Astrocyte (in vitro differentiated cells and primary cell): ENCODE measurements at regions not wholly inside any gene's neighbourhood (a gene's known extent, or its start where the extent isn't known, plus 50 kb on each side); places are given as distances from the start of the nearest gene placed in this dataset.

Experiments used
- DNase-seq: peaks from one replicate; pipeline ENCODE4 v3.0.0-alpha.2; 2010; ENCODE audit warnings: low read depth
- FAIRE-seq: peaks from 2 replicates; lab custom pipeline; 2011; peaks lifted over from hg19 to GRCh38; lab: Jason Lieb, UNC
- H2AFZ ChIP-seq: 2 replicates; pipeline ENCODE4 v1.6.0; 2012; ENCODE audit warnings: low read depth, low read length, inconsistent platforms
- H3K27ac ChIP-seq: 2 replicates; pipeline ENCODE4 v1.5.1; 2011; ENCODE audit warnings: low read depth, low read length, inconsistent platforms
- H3K27me3 ChIP-seq: 2 replicates; pipeline ENCODE4 v1.6.0; 2011; ENCODE audit warnings: low read length, inconsistent platforms; ENCODE audit not compliant: insufficient read depth
- H3K36me3 ChIP-seq: 2 replicates; pipeline ENCODE4 v1.5.1; 2011; ENCODE audit warnings: low read length, inconsistent platforms; ENCODE audit not compliant: insufficient read depth
- H3K4me1 ChIP-seq: 2 replicates; pipeline ENCODE4 v1.5.1; 2011; ENCODE audit warnings: low read length, inconsistent platforms; ENCODE audit not compliant: insufficient read depth
- H3K4me2 ChIP-seq: 2 replicates; pipeline ENCODE4 v1.6.0; 2012; ENCODE audit warnings: low read length, inconsistent platforms
- H3K4me3 ChIP-seq: 2 replicates; pipeline ENCODE4 v1.5.1; 2011; ENCODE audit warnings: low read depth, mild to moderate bottlenecking, low read length, inconsistent platforms; ENCODE audit not compliant: insufficient read depth
- H3K79me2 ChIP-seq: 2 replicates; pipeline ENCODE4 v1.6.0; 2012; ENCODE audit warnings: mild to moderate bottlenecking, low read length, inconsistent platforms; ENCODE audit not compliant: insufficient read depth
- H3K9ac ChIP-seq: 2 replicates; pipeline ENCODE4 v1.6.0; 2012; ENCODE audit warnings: mild to moderate bottlenecking, low read length, inconsistent platforms
- H3K9me3 ChIP-seq: 2 replicates; pipeline ENCODE4 v1.5.1; 2012; ENCODE audit warnings: low read depth, mild to moderate bottlenecking, low read length, inconsistent platforms; ENCODE audit not compliant: insufficient read depth
- H4K20me1 ChIP-seq: 2 replicates; pipeline ENCODE4 v1.6.0; 2012; ENCODE audit warnings: low read length, inconsistent platforms; ENCODE audit not compliant: insufficient read depth
- H3K27ac Mint-ChIP-seq: one replicate; pipeline ENCODE4 v1.8.0; 2021; ENCODE audit warnings: mild to moderate bottlenecking, mixed read lengths; ENCODE audit not compliant: unreplicated experiment
- H3K27me3 Mint-ChIP-seq: one replicate; pipeline ENCODE4 v1.8.0; 2021; ENCODE audit warnings: low read depth, mixed read lengths; ENCODE audit not compliant: unreplicated experiment
- H3K36me3 Mint-ChIP-seq: one replicate; pipeline ENCODE4 v1.8.0; 2021; ENCODE audit warnings: low read depth, mixed read lengths; ENCODE audit not compliant: unreplicated experiment
- H3K4me1 Mint-ChIP-seq: one replicate; pipeline ENCODE4 v1.8.0; 2021; ENCODE audit warnings: low read depth, mixed read lengths; ENCODE audit not compliant: unreplicated experiment
- H3K4me3 Mint-ChIP-seq: one replicate; pipeline ENCODE4 v1.8.0; 2021; ENCODE audit warnings: mild to moderate bottlenecking, moderate library complexity, mixed read lengths; ENCODE audit not compliant: unreplicated experiment
- H3K9me3 Mint-ChIP-seq: one replicate; pipeline ENCODE4 v1.8.0; 2021; ENCODE audit warnings: mild to moderate bottlenecking, mixed read lengths; ENCODE audit not compliant: unreplicated experiment
- EZH2 ChIP-seq: IDR thresholded peaks from 2 replicates; pipeline ENCODE4 v1.6.1; 2012; ENCODE audit warnings: mild to moderate bottlenecking, low read length, inconsistent platforms; ENCODE audit not compliant: insufficient read depth
- TF ChIP-seq, protein P1 (sequence below): IDR thresholded peaks from 2 replicates; pipeline ENCODE4 v1.5.1; 2011; ENCODE audit warnings: low read depth, mild to moderate bottlenecking, inconsistent platforms, low read length, moderate library complexity; ENCODE audit not compliant: insufficient read depth

DNA sequence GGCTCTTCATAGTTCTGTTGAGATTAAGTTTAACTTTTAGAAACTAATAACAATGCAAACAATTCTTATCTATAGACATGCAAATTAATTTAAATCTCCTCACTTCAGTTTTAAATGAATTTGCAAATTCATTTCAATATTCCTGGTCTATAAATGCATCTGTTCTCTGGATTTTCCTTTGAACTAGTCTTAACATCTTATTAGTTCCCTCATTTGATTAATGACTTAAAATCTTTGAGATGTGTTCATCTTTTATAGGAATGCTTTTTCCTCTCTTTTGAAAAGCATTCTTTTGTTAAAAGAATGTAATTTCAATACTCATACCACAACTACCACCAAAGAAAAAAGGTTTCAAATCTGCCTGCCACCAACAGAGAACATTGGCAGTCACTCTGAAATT, 169.4 kb downstream of the RASEF start:
- no peaks in the 10 kb centered on the region for H3K27me3 ChIP-seq
- no peak overlapping the region for H3K4me3 Mint-ChIP-seq
- FAIRE-seq (no peak), DNase-seq (no peak)
- no peak overlapping the region for H3K4me2 ChIP-seq
- H3K9ac ChIP-seq = no peak overlapping the region
- peaks cover 4% of the 10 kb centered on the region for H3K9me3 Mint-ChIP-seq
- TF ChIP-seq, protein P1, sequence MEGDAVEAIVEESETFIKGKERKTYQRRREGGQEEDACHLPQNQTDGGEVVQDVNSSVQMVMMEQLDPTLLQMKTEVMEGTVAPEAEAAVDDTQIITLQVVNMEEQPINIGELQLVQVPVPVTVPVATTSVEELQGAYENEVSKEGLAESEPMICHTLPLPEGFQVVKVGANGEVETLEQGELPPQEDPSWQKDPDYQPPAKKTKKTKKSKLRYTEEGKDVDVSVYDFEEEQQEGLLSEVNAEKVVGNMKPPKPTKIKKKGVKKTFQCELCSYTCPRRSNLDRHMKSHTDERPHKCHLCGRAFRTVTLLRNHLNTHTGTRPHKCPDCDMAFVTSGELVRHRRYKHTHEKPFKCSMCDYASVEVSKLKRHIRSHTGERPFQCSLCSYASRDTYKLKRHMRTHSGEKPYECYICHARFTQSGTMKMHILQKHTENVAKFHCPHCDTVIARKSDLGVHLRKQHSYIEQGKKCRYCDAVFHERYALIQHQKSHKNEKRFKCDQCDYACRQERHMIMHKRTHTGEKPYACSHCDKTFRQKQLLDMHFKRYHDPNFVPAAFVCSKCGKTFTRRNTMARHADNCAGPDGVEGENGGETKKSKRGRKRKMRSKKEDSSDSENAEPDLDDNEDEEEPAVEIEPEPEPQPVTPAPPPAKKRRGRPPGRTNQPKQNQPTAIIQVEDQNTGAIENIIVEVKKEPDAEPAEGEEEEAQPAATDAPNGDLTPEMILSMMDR = no peak
- no peak for TF ChIP-seq EZH2
- H3K4me3 ChIP-seq = no peak overlapping the region
- peaks cover 6% of the 10 kb centered on the region for H3K27me3 Mint-ChIP-seq
- H3K9me3 ChIP-seq = no peaks in the 10 kb centered on the region
- no peaks in the 10 kb centered on the region for H3K4me1 Mint-ChIP-seq
- no peak overlapping the region for H3K27ac Mint-ChIP-seq
- peaks cover 3% of the 10 kb centered on the region for H3K4me1 ChIP-seq
- H2AFZ ChIP-seq = no peak overlapping the region
- H3K27ac ChIP-seq = no peak overlapping the region
- H3K79me2 ChIP-seq = no peaks in the 10 kb centered on the region
- H3K36me3 Mint-ChIP-seq = no peaks in the 10 kb centered on the region
- H4K20me1 ChIP-seq = no peaks in the 10 kb centered on the region
- H3K36me3 ChIP-seq = no peaks in the 10 kb centered on the region

DNA sequence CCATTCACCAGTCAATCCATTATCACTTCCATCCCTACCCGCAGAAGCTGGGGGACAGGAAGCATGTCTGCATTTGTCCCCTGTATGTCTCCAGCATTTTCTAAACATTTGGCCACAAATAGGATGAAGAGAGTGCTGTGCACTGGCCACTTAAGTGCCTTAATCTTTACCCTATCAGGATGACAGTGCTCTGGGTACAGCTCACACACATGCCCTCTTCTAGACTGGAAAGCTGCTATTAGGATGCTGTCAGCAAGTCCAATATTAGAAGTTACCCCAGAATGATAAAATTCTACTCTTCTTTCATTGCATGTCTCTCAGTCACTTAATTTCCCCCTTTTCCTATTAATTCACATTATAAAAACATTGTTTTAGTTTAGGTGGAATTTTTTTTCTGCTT, 168.4 kb downstream of the RASEF start:
- H3K4me3 Mint-ChIP-seq = no peak overlapping the region
- Histone ChIP-seq H3K9me3 (no peaks in the 10 kb centered on the region), H3K4me3 (no peak overlapping the region), H2AFZ (no peak overlapping the region), H3K79me2 (no peaks in the 10 kb centered on the region), H3K4me2 (no peak overlapping the region), H3K4me1 (peaks cover 3% of the 10 kb centered on the region), H3K27me3 (no peaks in the 10 kb centered on the region), H3K36me3 (no peaks in the 10 kb centered on the region), H3K27ac (no peak overlapping the region), H3K9ac (no peak overlapping the region), H4K20me1 (no peaks in the 10 kb centered on the region)
- H3K27me3 Mint-ChIP-seq = peaks cover 6% of the 10 kb centered on the region
- H3K9me3 Mint-ChIP-seq = peaks cover 4% of the 10 kb centered on the region
- H3K27ac Mint-ChIP-seq = no peak overlapping the region
- no peaks in the 10 kb centered on the region for H3K36me3 Mint-ChIP-seq
- DNase-seq (no peak), FAIRE-seq (no peak)
- TF ChIP-seq EZH2 = no peak
- TF ChIP-seq, protein P1 = no peak
- H3K4me1 Mint-ChIP-seq = no peaks in the 10 kb centered on the region

DNA sequence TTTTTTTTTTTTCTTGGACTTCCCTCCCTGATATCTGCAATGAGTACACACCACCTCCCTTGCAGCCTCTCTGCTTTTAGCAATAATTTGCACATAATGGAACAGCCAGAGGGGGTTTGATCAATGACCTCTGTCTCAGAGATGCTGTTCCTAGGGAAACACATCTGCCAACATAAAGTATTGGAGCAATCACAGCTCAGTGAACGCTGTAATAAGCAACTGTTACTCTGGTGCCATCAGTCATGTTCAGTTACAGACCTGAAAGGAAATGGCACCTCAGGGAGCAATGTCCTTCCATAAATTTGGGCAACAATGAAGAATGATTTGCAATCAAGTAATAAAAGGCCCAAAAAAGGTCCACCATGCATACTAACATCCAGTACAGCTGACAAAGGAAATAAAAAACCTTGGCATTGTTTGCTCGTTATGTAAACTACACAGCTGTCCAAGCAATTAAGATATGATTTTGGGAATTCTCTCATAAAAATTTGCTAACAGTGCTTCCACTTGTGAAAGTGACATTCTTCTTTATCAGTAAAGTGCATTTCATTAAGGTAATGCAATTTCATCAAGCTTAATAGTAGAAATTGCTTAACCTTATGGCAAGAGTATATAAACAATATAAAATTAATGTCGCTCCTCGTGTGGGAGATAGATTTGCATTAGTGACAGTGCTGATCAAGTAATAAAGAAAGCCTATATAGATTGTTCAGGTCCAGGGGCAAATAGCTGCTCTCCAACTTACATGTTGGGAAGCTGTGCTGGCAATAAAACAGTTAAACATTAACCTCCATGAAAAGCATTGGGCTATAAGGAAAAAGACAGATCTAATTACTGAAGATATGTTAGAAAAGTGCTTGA, 167.8 kb downstream of the RASEF start:
- H3K27ac ChIP-seq = no peak overlapping the region
- H3K4me3 ChIP-seq = no peak overlapping the region
- Mint-ChIP-seq H3K27me3 (peaks cover 6% of the 10 kb centered on the region), H3K4me3 (no peak overlapping the region), H3K9me3 (peaks cover 4% of the 10 kb centered on the region), H3K27ac (no peak overlapping the region), H3K4me1 (no peaks in the 10 kb centered on the region), H3K36me3 (no peaks in the 10 kb centered on the region)
- H3K79me2 ChIP-seq = no peaks in the 10 kb centered on the region
- H3K4me1 ChIP-seq = peaks cover 3% of the 10 kb centered on the region
- DNase-seq = no peak
- no peaks in the 10 kb centered on the region for H3K27me3 ChIP-seq
- H3K9ac ChIP-seq = no peak overlapping the region
- H4K20me1 ChIP-seq = no peaks in the 10 kb centered on the region
- TF ChIP-seq, protein P1 = no peak
- no peak for TF ChIP-seq EZH2
- H3K9me3 ChIP-seq = no peaks in the 10 kb centered on the region
- H3K36me3 ChIP-seq = no peaks in the 10 kb centered on the region
- no peak for FAIRE-seq
- no peak overlapping the region for H3K4me2 ChIP-seq
- no peak overlapping the region for H2AFZ ChIP-seq
